Stimulated activated CD4-positive, alpha-beta T cell treated with anti-CD3 and anti-CD28 coated beads, Interleukin-4, amount 100 ng/mL, for 4 hours (primary cell): ENCODE measurements at regions not wholly inside any gene's neighbourhood (a gene's known extent, or its start where the extent isn't known, plus 50 kb on each side); places are given as distances from the start of the nearest gene placed in this dataset.

Experiments used
- DNase-seq, 2 experiments: peaks; one replicate each; pipeline ENCODE4 v3.0.0-alpha.2; 2020

DNA sequence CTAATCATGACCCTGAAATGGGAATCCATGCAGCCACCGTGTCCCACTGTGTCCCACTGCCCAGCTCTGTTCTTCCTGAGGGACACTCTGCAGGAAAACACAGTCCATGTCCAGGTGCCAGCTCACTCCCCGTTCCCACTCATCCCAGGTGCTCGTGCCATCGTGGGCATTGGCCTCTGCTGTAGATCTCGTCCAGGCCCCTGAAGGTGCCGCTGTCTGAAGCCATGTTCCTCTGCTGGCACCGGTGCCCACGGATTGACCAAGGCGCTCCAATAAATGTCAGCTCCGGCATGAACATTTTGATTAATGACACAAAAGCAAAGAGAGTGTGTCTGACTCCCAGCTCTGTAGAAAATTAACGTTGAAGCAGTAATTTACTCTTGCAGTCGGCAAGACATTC, 280.1 kb upstream of the SALL3 start:
- DNase-seq: no peak

DNA sequence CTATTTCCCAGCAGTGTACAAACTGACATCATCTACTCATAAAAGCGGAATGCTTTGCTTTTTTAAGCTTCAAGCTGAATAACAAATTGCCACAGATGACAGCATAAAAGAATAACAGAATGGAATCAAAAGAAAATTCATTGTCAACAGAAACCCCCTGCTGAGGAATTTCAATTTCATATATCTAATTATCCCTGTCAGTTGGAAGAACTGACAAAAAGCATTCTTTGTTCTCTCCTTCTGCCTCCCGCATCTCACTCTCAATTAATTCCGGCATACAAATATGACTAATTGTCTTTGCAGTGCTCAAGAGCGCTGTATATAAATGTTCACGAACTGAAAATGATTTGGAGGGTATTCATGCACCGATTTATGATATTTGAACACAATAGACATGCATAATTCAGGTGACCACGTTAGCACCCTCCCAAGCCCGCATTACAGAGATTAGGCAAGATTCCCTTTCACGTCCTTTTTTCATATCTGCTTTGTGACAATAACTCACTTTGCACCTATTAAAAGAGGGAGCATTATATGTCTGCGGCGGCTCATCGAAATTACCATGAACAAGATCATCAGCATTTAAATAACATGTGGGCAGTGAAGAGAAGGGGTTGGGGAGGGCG, 277.7 kb upstream of the SALL3 start:
- no peak for DNase-seq

DNA sequence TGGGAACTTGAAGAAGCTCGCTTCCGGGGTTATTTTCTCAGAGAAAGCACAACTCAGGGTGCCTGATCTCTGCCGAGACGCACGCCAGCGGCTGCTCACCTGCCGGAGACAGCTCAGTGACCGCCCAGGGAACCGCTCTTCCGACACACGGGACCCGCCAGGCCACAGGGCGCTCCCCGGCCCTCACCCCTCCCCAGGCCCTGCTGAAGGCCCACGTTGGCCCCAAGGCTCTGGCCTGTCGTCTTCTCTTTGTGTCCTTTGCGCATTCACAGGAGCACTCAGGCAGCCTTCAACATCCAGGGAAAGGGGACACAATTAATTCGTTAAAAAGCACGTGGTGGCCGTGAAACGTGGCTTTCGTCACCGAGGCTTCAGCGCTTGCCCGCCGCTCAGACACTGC, 276.3 kb upstream of the SALL3 start:
- no peak for DNase-seq

DNA sequence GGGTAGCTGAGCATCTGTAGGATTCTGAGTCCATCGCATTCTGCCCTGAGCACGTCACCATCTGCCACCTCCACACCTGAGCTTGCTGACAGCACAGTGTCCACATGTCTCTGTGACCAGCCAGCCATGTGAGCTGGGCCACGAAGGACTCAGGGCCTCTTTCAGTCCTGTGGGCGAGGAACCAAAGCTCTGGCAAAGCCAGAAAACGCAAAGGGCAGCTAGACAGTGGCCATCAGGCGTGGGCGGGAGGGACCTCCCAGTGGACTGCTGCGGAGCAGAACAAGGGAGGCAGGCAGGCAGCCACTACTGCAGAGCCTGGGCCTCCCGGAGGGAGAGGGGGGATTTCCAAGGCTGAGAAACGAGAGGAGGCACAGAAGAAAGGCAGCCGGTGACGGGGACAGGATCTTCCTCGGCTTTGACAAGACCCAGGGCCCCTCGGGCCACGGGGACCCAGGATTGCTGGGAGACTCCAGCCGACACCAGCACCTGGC, 274.6 kb upstream of the SALL3 start:
- no peak for DNase-seq

DNA sequence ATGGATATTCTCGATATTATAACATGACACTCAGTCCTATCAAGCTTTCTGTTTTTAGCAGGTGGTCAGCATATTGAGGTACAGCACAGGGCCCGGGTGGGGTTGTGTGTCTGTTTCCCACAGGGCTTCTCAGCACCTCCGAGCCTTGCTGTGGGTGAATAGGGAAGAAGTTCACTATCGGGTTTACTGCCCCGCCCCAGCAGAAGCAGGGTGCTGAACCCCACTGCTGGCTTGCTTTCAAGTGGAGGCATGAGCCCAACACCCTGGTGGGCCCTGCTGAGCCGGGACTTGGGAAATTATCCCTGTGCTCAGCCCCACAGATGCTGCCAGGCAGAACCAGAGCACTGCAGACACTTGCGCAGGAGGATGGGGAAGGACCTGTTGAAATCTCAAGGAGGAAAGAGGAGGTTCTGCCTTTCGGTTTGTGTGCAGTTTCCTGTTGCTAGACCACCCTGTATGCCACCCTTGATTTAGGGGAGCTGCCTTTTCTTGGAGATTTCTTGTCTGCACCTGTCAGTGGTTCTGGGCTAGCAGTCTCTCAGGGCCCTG, 270.3 kb upstream of the SALL3 start:
- no peak for DNase-seq

DNA sequence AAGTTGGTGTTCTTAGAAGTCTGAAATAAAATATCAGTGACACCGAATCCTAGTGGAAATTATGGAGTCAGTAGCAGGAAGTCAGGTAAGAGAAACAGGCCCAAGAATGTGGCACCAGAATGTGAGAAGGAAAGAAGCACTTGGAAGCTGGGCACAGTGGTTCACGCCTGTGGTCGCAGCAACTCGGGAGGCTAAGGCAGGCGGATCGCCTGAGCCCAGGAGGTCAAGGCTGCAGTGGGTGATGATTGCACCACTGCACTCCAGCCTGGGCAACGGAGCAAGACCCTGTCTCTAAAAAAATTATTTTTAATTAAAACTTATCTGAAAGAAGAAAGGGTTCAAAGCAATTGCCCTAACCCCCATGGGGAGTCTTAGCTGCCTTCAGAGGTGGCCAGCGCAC, 268.3 kb upstream of the SALL3 start:
- DNase-seq: no peak

DNA sequence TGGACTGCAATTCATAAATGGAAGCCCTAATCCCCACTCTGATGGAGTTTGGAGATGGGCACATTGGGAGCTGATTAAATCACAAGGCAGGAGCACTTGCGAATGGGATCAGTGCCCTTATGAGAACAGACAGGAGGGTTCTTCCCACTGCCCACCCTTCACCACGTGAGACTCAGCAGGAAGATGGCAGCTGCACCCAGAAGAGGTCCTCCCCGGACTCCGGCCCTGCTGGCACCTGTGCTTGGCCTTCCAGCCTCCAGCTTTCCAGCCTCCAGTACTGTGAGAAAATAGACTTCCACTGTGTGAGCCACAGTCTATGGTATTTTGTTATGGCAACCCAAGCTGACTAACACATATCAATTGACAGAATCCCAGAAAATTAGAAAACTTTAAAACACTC, 267.6 kb upstream of the SALL3 start:
- no peak for DNase-seq

DNA sequence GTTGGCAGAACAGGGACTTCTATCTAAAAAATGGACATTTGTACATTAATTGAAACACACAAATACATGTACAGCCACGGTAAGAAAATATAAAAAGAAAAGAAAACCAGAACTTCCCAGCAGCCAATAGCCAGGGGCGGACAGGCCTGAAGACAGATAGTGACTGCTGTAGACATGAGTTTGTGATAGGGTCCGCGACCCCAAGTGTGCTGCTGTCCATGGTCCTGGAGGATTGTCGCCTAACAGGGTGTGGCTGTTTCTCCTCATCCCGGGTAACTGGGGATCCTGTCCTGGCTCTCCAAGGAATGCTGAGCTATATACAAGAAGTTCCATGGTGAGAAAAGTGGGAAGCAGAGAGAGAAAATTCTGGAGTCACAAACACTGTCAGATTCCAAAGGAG, 266.5 kb upstream of the SALL3 start:
- no peak for DNase-seq

DNA sequence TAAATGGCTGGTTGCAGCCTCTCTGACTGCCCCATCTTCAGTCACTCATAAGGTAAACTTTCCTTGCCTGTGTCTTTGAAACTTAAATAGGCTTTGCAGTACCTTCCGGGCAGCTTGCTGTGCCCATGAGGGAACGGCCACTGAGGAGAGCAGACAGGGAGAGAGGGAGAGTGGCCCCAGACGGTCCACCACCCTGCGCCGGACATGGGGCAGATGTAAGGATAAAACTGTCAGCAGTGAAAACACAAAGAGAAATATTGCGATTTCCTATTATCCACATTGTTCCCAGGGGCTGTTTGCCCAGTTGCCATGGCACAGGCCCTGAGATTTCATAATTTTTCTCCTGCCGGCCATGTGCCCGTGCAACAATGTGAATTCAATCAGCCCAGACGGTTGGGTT, 265.9 kb upstream of the SALL3 start:
- DNase-seq: no peak

DNA sequence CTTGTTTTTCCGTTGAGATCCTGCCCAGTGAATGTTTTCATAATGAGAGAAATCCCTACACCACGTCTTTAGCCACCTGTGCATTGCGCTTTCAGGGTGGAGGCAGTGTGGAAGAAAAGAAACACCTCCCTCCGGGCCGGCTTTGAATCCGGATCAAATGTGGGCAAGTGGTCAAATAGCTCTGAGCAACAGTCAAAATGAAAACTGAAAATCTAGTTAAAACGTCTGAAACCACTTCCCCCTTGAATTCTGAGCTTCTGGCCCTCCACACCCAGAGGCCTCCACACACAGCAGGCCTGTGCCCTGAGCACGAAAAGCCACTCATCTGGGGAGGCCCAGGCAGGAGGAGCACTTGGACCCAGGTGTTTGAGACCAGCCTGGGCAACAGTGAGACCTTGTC, 263.6 kb upstream of the SALL3 start:
- no peak for DNase-seq

DNA sequence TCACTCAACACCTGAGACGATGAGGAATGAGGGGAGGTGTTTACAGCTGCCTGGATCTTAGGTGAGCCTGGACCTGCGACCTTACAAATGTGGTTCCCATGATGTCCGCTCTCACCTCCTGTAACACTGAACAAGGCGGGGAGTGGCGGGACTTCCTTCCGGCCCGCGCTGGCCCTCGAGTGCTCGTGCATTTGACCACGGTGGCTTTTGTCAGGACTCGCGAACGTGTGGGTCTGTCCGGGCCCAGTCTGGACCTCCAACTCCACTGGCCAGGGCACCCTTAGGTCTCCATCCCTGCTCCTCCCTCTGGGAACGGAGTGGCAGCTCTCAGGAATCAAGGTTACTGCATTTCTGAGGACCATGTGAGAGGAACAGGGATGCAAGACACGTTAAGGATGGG, 263.0 kb upstream of the SALL3 start:
- DNase-seq: no peak

DNA sequence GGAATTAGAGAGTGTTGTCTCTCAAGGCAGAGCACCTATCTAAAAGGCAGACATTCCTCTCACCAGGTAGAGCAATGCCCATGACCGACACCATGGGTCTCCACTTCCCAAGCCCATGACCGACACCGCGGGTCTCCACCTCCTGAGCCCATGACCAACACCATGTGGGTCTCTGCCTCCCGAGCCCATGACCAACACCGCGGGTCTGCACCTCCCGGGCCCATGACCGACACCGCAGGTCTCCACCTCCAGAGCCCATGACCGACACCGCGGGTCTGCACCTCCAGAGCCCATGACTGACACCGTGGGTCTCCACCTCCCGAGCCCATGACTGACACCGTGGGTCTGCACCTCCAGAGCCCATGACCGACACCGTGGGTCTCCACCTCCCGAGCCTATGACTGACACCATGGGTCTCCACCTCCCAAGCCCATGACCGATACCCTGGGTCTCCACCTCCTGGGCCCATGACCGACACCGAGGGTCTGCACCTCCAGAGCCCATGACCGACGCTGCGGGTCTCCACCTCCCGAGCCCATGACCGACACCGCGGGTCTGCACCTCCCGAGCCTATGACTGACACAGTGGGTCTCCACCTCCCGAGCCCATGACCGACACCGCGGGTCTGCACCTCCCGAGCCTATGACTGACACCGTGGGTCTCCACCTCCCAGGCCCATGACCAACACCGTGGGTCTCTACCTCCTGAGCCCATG, 262.4 kb upstream of the SALL3 start:
- no peak for DNase-seq

DNA sequence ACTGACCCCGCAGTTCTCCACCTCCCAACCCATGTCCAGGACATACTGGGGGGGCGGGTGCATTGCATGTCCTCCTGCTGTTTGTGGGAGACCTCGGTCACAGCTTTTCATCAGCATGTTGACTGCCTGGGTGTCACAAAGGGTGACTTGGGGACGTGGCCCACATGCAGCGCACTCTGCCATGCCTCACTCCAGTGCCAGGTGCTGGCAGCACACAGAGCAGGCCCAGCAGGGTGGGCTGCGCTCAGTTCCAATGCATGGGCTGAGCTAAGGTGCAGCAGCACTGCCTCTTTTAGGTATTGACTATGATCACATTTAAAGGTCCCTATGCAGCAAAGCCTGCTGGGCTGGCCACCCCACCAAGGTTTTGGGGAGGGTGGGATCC, 261.9 kb upstream of the SALL3 start:
- no peak for DNase-seq

DNA sequence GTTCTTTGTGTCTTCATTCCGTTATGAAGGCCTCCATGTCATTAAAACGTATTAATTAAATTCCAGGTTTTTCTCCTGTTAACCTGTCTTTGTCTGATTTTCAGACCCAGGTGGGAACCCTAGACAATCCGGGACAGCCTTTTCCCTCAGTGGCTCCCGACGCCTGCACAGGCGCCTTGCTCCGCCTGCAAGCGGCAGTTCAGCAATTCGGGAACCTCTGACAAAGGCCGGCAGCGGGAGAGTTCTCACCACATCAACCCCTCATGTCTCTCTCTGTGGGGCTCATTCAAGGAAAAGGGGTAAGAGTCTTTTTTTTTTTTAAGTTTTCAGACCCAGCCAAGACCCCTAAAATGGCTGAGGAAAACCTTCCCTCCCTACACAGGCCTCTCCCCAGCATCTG, 259.8 kb upstream of the SALL3 start:
- no peak for DNase-seq

DNA sequence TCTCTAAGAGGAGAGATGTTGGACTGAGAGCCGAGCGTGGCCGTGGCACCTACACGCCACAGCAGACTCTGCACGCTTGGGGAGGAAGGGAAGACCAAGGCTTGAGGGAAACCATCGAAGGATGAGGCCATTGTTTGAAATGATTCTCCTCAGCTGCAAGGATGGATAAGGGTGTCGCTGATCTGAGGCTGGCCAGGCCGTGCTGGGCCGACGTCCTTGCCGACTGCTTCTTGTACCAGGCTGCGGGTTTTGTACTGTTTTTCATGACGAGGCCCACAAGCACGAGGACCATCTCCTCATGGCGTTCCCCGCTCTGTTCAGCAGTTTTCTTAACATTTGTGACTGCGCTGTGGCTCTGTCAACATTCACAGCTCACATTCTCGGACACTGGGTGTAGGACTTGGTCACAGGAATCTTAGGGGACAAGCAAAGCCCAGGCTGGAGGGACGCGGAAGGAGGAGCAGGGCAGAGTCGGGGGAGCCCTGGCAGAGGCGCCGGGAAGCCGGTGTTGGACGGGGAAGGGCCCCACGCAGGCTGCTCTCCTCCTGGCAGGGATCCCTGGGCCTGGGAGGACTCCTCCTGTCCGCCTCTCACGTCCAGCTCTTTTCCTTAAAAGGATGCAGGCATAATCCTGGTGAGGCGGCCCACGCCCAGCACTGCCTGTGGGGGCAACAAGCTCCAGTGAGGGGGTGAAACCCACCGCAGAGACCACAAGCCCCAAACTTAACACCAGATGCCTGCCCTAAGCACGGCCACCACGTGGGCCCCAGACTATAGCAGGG, 259.0 kb upstream of the SALL3 start:
- no peak for DNase-seq

DNA sequence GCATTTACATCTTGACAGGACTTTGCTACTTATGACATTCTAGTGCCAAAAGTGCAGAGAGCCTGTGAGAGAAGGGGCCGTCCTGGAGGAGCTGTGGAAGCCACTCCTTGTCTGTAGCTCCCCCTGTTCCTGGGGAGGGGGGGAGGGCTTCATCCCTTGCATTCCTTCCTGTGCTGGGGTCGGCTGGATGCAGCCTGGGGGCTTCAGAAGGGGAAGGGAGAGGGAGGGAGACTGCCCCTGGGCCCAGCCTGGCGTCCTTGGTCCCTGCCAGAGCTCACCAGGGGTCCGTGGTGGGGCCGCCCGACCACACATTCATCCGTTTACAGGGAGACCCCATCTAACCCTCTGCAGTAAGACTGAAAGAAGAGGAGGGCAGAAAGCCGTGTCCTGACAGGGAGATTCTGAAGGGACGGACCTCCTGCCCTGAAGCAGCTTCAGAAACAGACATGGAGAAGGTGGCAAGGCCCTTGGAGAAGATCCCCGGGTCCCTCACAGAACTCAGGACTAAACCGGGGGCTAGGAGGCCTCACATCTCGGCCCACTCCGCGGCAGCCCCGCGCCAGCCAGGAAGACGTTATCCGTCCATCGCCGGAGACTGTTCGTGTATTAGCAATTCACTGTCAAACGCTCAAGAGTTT, 258.3 kb upstream of the SALL3 start:
- DNase-seq: no peak

DNA sequence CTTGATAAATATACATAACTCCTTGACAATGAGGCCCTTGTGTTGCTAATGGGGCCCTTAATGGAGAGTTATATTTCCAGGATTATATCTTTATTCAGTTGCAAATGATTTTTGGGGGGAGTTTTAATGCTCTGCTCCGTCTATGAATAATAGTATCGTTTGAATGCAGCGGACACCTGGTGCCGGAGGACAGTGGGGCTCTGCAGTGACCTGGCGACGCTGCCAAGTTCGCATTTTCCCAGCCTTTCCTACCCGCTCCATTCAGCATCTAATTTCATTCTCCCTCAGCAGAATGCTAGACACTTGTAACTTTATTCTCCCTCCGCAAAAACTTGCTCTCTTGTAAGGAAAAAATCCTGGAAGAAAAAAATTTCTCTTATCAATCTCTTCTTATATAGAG, 257.6 kb upstream of the SALL3 start:
- DNase-seq: no peak

DNA sequence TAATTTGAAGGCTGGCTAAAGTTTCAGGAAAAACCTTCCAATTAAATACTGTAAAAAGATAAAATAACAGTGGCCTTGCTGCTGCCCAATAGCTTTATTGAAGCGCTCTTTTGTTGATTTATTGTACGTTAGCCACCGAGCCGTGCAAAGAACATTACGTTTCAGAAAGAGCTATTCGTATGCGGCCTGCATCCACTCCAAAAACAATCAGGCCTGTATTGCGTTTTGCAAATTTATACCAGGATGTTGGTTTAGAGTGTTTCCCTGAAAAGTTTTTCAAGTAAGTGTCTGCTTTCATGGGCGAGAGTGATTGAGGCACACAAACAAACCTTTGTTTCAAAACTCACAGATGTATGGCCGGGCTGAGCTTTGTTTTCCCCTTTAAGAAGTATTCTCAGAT, 257.2 kb upstream of the SALL3 start:
- DNase-seq: no peak

DNA sequence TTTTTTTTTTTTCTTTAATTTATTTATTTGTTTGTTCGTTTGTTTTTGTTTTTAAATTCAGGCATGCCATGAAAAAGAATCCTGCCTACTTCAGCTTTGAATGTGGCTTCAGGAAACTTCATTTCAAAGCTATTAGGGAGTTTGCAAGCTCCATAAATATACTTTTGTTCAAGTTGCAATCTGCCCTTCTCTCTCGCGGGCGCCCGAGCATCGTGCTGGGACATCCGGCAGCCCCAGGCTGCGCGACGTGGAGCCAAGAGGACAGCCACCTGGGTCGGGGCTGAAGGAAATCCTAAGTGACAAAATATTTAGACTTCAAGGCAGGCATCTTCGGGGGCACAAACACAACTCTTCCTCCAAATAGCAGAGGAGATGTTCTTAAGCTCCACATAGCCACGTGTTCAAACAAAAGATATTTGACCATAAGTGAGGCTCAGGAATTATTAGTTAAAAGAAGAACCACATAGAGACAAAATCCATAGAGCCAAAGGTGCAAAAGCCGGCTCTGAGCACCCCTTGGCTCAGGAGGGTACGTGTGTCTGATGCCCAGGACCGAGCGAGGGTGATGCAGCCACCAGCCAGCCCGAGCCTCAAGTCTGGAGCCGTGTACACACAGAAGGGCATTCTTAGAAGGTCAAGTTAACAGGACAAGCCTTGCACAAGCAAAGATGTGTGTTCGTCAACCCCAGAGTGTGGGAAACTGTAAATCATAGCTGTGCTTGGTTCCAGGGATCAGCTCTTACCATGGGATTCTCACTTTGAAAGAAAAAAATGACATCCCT, 256.5 kb upstream of the SALL3 start:
- DNase-seq: no peak

DNA sequence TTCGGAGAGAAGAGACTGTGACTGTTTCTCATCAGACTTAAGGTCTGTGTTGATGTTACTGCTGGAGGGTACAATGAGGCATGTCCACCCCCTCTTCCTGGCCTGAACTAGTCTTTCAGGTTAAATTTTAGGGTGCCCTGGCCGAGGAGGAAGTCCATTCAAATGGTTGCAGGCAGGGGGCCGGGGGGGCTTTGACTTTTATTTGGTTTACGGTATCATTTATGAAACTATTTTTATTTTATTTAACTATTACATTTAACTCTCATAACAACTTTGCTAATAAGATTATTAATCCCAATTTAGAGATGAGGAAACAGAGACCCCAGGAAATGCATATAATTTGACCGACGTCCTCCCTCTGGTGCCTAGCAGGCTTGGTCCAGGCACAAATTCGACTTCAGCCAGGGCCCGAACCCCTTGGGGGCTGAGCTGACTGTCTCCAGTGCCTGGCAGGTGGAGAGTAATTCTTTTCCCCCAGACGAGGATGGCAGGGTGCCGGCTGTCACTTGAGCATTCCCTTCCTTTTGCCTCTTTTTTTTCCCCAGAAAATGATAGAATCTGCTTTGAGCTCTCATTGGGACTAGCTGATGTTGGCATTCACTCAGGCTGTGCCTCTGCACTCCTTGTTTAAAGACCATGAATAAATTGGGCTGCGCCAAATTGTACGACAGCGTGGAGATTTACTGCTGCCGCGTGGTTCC, 255.3 kb upstream of the SALL3 start:
- DNase-seq: no peak

DNA sequence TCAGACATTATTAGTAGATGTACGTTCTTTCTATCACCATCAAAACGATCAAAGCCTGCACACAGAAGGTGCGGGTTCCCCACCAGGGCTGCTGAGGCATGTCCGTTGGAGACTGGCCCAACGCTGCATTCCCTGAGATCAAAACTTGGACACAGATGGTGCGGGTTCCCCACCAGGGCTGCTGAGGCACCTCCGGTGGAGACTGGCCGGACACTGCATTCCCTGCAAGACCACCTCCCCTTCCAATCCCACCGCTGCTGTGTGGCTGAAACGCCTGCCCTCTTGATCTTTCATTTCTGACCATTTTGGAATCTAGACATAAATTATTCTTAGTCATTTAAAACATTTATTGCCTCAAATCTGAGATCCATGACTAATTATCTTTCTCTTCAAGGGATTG, 254.2 kb upstream of the SALL3 start:
- no peak for DNase-seq
